Cardiac fibroblast (primary cell): ENCODE measurements at regions not wholly inside any gene's neighbourhood (a gene's known extent, or its start where the extent isn't known, plus 50 kb on each side); places are given as distances from the start of the nearest gene placed in this dataset.

Source experiments
- DNase-seq, 2 donors: peaks; one replicate each; pipeline versions ENCODE4 v3.0.0 to v3.0.0-alpha.2; 2010; ENCODE audit warnings: low read depth in 2 of 2
- H3K4me3 ChIP-seq, 2 donors: replicated peaks in 1 of 2; 1 replicate in 1 of 2; 2 replicates in 1 of 2; pipeline ENCODE4 v1.5.1; 2011; ENCODE audit warnings: low read depth in 2 of 2, low read length in 2 of 2, mild to moderate bottlenecking in 2 of 2, moderate library complexity in 1 of 2
- TF ChIP-seq, protein P1 (sequence below): IDR thresholded peaks from one replicate; pipeline ENCODE4 v1.5.1; 2011; ENCODE audit warnings: low read depth, mild to moderate bottlenecking, low read length, inconsistent platforms

DNA sequence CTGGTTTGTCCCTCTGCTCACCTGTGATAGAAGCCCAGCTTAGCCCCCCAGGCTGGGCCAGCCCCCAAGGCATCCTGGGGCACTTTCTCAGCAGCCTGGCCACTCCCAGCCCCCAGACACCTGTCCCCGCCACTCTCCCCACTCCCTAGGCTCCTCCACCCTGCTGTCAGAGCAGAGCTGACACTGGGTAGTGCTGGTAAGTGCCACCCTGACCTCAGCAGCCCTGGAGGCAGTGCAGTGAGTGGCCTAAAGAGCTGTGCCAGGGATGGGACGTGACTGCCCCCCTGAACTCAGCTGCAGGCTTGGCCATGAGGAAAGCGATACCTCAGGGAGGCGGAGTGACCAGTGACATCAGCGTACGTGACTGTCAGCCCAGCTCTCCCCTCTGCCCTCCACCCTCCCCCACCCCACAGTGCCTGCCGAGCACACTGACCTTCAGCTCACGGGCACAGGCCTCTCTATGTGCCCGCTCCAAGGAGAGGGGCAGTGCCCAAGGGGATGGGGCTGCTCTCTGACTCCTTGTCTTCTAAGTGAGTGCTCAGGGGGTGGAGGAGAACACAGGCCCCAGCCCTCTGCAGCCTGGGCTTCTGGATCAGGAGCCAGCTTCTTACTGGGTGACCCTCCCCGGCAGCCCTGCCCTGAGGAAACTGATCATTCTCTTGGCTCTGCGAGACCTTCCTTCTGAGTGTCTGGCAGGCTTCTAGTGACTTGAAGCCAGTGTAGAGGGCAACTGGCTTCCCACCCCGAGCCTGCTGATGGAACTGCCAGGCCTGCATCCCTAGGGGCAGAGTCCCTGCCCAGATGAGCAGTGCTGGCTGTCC, 172.7 kb downstream of the MRPL14 start:
- no peak overlapping the region for H3K4me3 ChIP-seq
- TF ChIP-seq, protein P1, sequence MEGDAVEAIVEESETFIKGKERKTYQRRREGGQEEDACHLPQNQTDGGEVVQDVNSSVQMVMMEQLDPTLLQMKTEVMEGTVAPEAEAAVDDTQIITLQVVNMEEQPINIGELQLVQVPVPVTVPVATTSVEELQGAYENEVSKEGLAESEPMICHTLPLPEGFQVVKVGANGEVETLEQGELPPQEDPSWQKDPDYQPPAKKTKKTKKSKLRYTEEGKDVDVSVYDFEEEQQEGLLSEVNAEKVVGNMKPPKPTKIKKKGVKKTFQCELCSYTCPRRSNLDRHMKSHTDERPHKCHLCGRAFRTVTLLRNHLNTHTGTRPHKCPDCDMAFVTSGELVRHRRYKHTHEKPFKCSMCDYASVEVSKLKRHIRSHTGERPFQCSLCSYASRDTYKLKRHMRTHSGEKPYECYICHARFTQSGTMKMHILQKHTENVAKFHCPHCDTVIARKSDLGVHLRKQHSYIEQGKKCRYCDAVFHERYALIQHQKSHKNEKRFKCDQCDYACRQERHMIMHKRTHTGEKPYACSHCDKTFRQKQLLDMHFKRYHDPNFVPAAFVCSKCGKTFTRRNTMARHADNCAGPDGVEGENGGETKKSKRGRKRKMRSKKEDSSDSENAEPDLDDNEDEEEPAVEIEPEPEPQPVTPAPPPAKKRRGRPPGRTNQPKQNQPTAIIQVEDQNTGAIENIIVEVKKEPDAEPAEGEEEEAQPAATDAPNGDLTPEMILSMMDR, result no peak
- DNase-seq, result no peak

DNA sequence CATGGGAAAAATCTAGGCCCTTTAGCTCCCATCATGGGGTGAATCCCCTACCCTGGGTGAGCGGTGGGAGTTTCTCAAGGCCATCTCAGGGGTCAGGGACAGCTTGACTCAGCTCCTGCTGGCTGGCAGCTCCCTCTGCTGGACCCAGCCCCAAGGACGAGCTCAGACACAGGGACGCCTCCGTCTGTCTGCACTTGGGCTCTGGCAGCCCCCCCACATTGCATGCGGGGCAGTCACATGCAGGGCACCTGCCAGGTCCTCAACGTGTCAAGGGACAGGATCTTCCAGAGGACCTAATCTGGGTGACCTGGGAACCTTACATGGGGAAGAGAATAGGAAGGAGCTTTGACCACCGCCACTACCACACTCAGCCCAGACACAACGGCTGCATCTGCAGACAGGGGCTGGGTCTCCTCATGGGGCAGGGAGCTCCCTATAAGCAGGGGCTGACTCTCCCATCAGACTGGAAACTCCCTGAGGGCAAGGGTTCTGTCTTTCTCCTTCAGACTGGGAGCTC, 173.4 kb downstream of the MRPL14 start:
- no peak overlapping the region for H3K4me3 ChIP-seq
- TF ChIP-seq, protein P1, result peak; percentile 51
- DNase-seq, result peak; percentile 33 to 34

DNA sequence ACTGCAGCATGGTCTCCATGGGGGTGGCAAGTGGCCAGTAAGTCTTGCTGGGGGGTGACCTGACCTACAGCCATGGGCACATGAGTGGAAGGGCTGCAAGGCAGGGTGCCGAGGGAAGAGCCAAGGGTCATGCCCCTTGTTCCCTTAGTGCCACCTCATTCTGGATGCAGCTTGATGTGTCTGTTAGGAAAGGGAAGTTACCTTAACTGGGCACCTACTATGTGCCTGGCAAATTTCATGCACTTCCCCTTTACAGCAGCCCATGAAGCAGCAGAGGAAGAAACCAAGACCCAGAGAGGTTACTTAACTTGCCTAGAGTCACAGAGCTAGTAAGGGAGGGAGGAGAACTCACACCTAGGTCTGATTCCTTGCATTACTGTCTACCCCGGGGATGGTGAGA, 174.0 kb downstream of the MRPL14 start:
- H3K4me3 ChIP-seq, result no peak overlapping the region
- TF ChIP-seq, protein P1, result no peak
- DNase-seq, result no peak

DNA sequence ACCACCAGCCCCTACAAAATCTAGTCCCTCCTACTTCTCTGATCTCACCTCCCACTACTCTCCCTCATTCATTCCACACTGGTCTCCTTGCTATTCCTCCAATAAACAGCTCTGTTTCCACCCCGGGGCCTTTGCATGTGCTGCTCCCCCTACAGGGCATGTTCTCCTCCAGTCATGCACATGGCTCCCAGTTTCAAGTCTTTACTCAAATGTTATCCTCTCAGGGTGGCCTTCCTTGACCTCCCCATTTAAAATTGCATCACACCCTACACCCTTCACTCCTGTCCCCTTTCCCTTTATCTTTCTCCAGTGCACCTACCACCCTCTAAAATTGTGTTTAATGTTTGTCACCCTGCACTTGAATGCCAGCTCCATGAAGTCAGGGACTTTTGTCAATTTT, 174.5 kb downstream of the MRPL14 start:
- peak in 1 of 2 donors; percentile 33 for DNase-seq
- TF ChIP-seq, protein P1, result peak; percentile 29
- H3K4me3 ChIP-seq, result no peak overlapping the region

DNA sequence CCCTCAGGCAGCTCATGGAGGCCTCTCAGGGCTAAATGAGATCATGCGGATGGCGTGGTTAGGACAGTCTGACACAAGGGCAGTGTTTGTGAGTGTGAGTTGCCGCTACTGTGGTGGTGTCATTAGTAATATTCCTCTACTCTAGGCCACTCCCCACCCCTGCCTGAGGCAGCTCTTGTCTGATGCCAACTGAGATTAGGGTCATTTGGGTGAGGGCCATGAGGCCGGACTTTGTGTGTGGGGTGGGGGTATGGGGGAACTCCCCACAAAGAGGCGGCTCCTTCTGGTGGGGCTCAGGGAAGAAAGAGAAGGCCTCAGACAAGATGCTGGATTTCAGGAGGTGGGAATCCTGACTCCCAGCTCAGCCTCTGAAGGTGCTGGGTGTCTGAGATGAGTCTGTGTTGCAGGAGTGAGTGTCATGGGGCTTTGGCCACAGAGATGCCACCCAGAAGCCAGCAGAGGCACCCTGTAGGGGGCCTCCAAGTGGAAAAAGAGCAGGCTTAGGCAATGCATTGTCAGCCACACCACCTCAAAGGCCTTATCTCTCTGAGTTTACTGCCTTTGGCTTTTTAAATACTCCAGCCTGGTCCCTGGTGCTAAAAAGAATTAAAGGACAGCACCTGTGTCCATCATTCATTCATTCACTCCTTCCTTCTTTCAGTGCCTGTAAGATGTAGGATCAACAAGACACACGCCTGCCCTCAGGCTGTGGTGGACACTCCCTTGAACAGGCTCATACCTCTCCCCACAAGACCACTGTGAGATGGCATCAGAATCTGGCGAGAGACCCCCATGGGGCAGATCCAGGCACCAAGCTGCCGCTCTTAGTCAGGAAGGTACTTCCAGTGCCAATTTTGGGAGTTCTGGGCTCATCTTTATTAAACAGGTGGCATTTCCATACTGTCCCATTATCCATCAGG, 175.2 kb downstream of the MRPL14 start:
- TF ChIP-seq, protein P1, result no peak
- no peak for DNase-seq
- H3K4me3 ChIP-seq, result no peak overlapping the region

DNA sequence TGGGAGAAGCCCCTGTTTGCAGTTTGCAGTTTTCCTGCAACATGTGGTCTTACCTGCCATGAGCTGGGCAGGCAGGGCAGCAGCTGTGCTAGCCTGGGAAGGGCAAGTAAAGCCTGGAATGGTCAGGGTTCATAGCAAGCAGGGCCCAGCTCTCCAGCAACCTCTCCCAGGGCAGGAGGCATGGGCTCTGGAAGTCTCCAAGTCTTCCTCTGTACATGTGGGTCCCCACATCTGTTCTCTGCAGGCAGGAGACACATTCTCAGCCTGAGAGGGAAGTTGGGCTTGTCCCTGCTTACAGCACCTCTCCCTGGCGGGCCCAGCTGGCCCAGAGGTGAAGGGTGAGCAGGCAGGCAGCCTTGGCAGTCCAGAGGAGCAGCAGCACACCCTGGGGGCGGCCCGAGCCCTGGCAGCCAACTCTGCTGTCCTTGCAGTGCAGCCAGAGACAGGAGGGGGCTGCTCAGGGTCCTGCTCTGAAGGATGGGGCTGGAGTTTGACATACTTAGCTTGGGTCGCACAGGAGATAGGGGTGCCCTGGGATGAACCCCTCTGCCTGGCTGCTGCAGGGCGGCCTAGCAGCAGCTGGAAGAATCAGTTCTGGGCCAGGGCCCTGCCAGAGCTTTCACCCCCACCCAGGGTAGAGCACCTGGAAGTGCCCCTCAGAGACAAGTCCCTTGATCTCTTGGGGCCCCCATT, 176.0 kb downstream of the MRPL14 start:
- H3K4me3 ChIP-seq, result no peak overlapping the region
- peak; percentile 32 to 64 for DNase-seq
- TF ChIP-seq, protein P1, result peak; percentile 46
